GM21423 (cell line): ENCODE measurements at regions not wholly inside any gene's neighbourhood (a gene's known extent, or its start where the extent isn't known, plus 50 kb on each side); places are given as distances from the start of the nearest gene placed in this dataset.

Source experiments
- ATAC-seq: cut with Tn5 transposase; IDR thresholded peaks from one replicate; pipeline ENCODE4 v1.9.1; 2021; ENCODE audit warnings: mild to moderate bottlenecking, moderate library complexity; ENCODE audit not compliant: unreplicated experiment

GRCh38 chr6:165987483-165988301 lies 180.0 kb downstream of the TBXT start:
- ATAC-seq, result no peak

GRCh38 chr6:165986914-165987482 lies 180.7 kb downstream of the TBXT start:
- no peak for ATAC-seq

- ATAC-seq, result no peak
Measured at GRCh38 chr6:165986311-165986913, 181.2 kb downstream of the TBXT start.

- no peak for ATAC-seq
Measured at GRCh38 chr6:165985806-165986299, 181.8 kb downstream of the TBXT start.

GRCh38 chr6:165985281-165985805 lies 182.3 kb downstream of the TBXT start:
- ATAC-seq, result no peak

GRCh38 chr6:165984729-165985275 lies 182.8 kb downstream of the TBXT start:
- no peak for ATAC-seq

GRCh38 chr6:165983112-165984072 lies 184.3 kb downstream of the TBXT start:
- ATAC-seq, result no peak

GRCh38 chr6:165978476-165978875 lies 189.2 kb downstream of the TBXT start:
- ATAC-seq, result no peak

GRCh38 chr6:165976684-165977083 lies 191.0 kb downstream of the TBXT start:
- ATAC-seq, result no peak

- ATAC-seq, result no peak
Measured at GRCh38 chr6:165974817-165975216, 192.8 kb downstream of the TBXT start.

- ATAC-seq, result no peak
Measured at GRCh38 chr6:165973473-165973872, 194.2 kb downstream of the TBXT start.

- no peak for ATAC-seq
Measured at GRCh38 chr6:165972139-165972802, 195.4 kb downstream of the TBXT start.

GRCh38 chr6:165971202-165971601 lies 196.4 kb downstream of the TBXT start:
- ATAC-seq, result no peak

GRCh38 chr6:165970001-165970400 lies 197.7 kb downstream of the TBXT start:
- no peak for ATAC-seq

GRCh38 chr6:165969184-165969583 lies 198.5 kb downstream of the TBXT start:
- no peak for ATAC-seq

- no peak for ATAC-seq
Measured at GRCh38 chr6:165968408-165968807, 199.2 kb downstream of the TBXT start.

- peak; percentile 50 for ATAC-seq
Measured at GRCh38 chr6:165967810-165968407, 199.7 kb downstream of the TBXT start.

- ATAC-seq, result no peak
Measured at GRCh38 chr6:165963750-165964149, 203.9 kb downstream of the TBXT start.

GRCh38 chr6:165962366-165962765 lies 205.3 kb downstream of the TBXT start:
- no peak for ATAC-seq
